ENCODE measurements at regions not wholly inside any gene's neighbourhood (a gene's known extent, or its start where the extent isn't known, plus 50 kb on each side); places are given as distances from the start of the nearest gene placed in this dataset.

GRCh38 chr13:44693156-44693764 lies 117.1 kb upstream of the TSC22D1 start:
- H3K9ac ChIP-seq (replicated peaks; ENCODE audit: extremely low read depth, insufficient read depth, low read length), result no peak overlapping the region
- no peaks in the 10 kb centered on the region for H3K27me3 ChIP-seq (ENCODE audit: control insufficient read depth in 2 of 2, insufficient read depth in 2 of 2, low read length in 2 of 2)
- no peak overlapping the region for H3K4me2 ChIP-seq (ENCODE audit: insufficient read depth, low read length)
- H2AFZ ChIP-seq (ENCODE audit: low read depth, low read length), result no peak overlapping the region
- intact Hi-C loops (cut with micrococcal nuclease) (no loop called here), dilution Hi-C loops (cut with MboI; ENCODE audit: extremely low pct_ligation_motif_present, low sequenced_read_pairs) (no loop called here)
- no peaks in the 10 kb centered on the region for H3K36me3 ChIP-seq (ENCODE audit: control insufficient read depth in 2 of 2, extremely low read depth in 1 of 2, insufficient read depth in 2 of 2, low read length in 2 of 2)
- H3K9me3 ChIP-seq (replicated peaks; ENCODE audit: control insufficient read depth, insufficient read depth, low read length), result no peaks in the 10 kb centered on the region
- no peak overlapping the region for H3K27ac ChIP-seq (ENCODE audit: insufficient read depth, low read depth, low read length)
- DNase-seq (ENCODE audit: low read depth, low spot score) (no peak), FAIRE-seq (no peak)
- no peaks in the 10 kb centered on the region for H3K9me1 ChIP-seq (replicated peaks; ENCODE audit: control insufficient read depth, extremely low read depth, insufficient read depth, low read length)
- CTCF ChIA-PET, result no interaction called here
- H4K20me1 ChIP-seq (replicated peaks; ENCODE audit: control insufficient read depth, extremely low read depth, insufficient read depth, low read length), result no peaks in the 10 kb centered on the region
- no peak overlapping the region for H3K4me3 ChIP-seq (replicated peaks in 1 of 3; ENCODE audit: insufficient read depth in 1 of 3, low read depth in 1 of 3, low read length in 3 of 3)
- no peaks in the 10 kb centered on the region for H3K79me2 ChIP-seq (ENCODE audit: control insufficient read depth, insufficient read depth, low read length)
- TF ChIP-seq GATA2 (IDR thresholded peaks at IDR 0.05; ENCODE audit: insufficient read depth, insufficient read length, low read depth, low read length), result no peak
- no peak for TF ChIP-seq JUN (IDR thresholded peaks at IDR 0.05; ENCODE audit: borderline replicate concordance, insufficient read depth, insufficient read length, low read depth)
- no peak for TF ChIP-seq EZH2 (IDR thresholded peaks at IDR 0.05; ENCODE audit: borderline replicate concordance, low read depth, low read length, severe bottlenecking)
- TF ChIP-seq MYC (IDR thresholded peaks at IDR 0.05; ENCODE audit: low read depth, low read length), result no peak
- TF ChIP-seq CTCF (IDR thresholded peaks at IDR 0.05; ENCODE audit: extremely low read depth in 1 of 2, insufficient read depth in 1 of 2, low read depth in 1 of 2, low read length in 2 of 2), result no peak
- TF ChIP-seq POLR2A (IDR thresholded peaks at IDR 0.05; ENCODE audit: low read depth, low read length), result no peak
- no peak for TF ChIP-seq MAX (IDR thresholded peaks at IDR 0.05; ENCODE audit: insufficient read depth, insufficient read length)
- no peak for TF ChIP-seq FOS (IDR thresholded peaks at IDR 0.05; ENCODE audit: borderline replicate concordance, insufficient read depth, low read length)
- no peak for TF ChIP-seq POLR2AphosphoS5 (IDR thresholded peaks at IDR 0.05; ENCODE audit: insufficient read depth, low read depth, low read length)
- POLR2A ChIA-PET, result no interaction called here
- no peaks in the 10 kb centered on the region for H3K4me1 ChIP-seq (ENCODE audit: control insufficient read depth, extremely low read depth, insufficient read depth, low read length)
- BruUV-seq (replicated peaks), result no TSS peak
